Activated CD4-positive, alpha-beta memory T cell treated with anti-CD3 and anti-CD28 coated beads for 36 hours (primary cell): ENCODE measurements at regions not wholly inside any gene's neighbourhood (a gene's known extent, or its start where the extent isn't known, plus 50 kb on each side); places are given as distances from the start of the nearest gene placed in this dataset.
A peak's percentile ranks its signal among the peaks of the same experiment; 100 is the strongest.

Source experiments
- CTCF ChIA-PET: fragments of 350-600 bp; sonication (Branson Sonifier 250); formaldehyde crosslinking; loops from one replicate; lab custom pipeline; 2021; ENCODE audit warnings: antibody characterized with exemption, inconsistent platforms; lab: Charles Lee
- POLR2A ChIA-PET: fragments of 350-600 bp; sonication (Branson Sonifier 250); formaldehyde crosslinking; loops from one replicate; lab custom pipeline; 2021; ENCODE audit warnings: antibody characterized with exemption; lab: Charles Lee
- DNase-seq: peaks from one replicate; pipeline ENCODE4 v3.0.0-alpha.2; 2020
- H3K27ac Mint-ChIP-seq: one replicate; pipeline ENCODE4 v1.8.0; 2021; ENCODE audit warnings: mixed read lengths
- H3K27me3 Mint-ChIP-seq: one replicate; pipeline ENCODE4 v1.8.0; 2021; ENCODE audit warnings: mixed read lengths
- H3K36me3 Mint-ChIP-seq: one replicate; pipeline ENCODE4 v1.8.0; 2021; ENCODE audit warnings: mixed read lengths
- H3K4me1 Mint-ChIP-seq: one replicate; pipeline ENCODE4 v1.8.0; 2021; ENCODE audit warnings: low read depth, mixed read lengths
- H3K4me3 Mint-ChIP-seq: one replicate; pipeline ENCODE4 v1.8.0; 2021; ENCODE audit warnings: mild to moderate bottlenecking, mixed read lengths
- H3K9me3 Mint-ChIP-seq: one replicate; pipeline ENCODE4 v1.8.0; 2021; ENCODE audit warnings: mixed read lengths
- intact Hi-C: fragments of 100-400 bp; cut with micrococcal nuclease; formaldehyde crosslinking; loops from one replicate; pipeline ENCODE4 v1.15.1; 2023

GRCh38 chr20:21653628-21654027, 51.8 kb upstream of the PAX1 start:
- intact Hi-C loops, result no loop called here
- H3K4me1 Mint-ChIP-seq, result no peaks in the 10 kb centered on the region
- no peaks in the 10 kb centered on the region for H3K36me3 Mint-ChIP-seq
- no peak overlapping the region for H3K27ac Mint-ChIP-seq
- ChIA-PET POLR2A (no interaction called here), CTCF (interaction anchor here (1.4 kb wide), 1 partner anchor 13 kb away, joined by 3 read pairs; no protein-coding TSS in a partner anchor)
- H3K9me3 Mint-ChIP-seq, result no peaks in the 10 kb centered on the region
- no peak for DNase-seq
- no peak overlapping the region for H3K4me3 Mint-ChIP-seq
- peaks cover 14% of the 10 kb centered on the region for H3K27me3 Mint-ChIP-seq

GRCh38 chr20:21643417-21643816, 62.0 kb upstream of the PAX1 start:
- H3K27ac Mint-ChIP-seq, result no peak overlapping the region
- no peak overlapping the region for H3K4me3 Mint-ChIP-seq

DNA sequence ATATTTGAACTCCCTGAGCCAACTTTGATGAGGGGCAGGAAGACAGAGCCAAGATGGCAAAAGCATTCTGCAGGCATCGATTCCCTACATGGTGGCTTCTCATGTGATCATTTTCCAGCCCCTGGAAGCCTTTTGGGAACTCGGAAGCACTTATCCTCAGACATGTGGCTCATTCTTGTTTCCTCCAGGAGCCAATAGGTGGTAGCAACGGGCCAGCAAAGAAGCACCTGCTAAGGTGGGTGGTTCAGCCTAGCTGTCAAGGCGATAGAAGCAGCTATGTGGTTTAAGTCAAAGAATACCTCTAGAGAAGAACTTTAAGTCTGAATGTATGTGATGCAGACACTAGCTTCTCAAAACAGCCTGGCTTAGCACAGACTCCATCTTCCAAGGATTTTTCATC, 64.9 kb upstream of the PAX1 start:
- ChIA-PET POLR2A (no interaction called here), CTCF (interaction anchor here (1.0 kb wide), 1 partner anchor 79 kb away, joined by 4 read pairs; no protein-coding TSS in a partner anchor)
- DNase-seq, result no peak

More at GRCh38 chr20:21643417-21643816, 62.0 kb upstream of the PAX1 start:
- Mint-ChIP-seq H3K27me3 (peaks cover 6% of the 10 kb centered on the region), H3K4me1 (no peaks in the 10 kb centered on the region), H3K36me3 (peaks cover 4% of the 10 kb centered on the region), H3K9me3 (peaks cover 14% of the 10 kb centered on the region)
- no peak for DNase-seq
- CTCF ChIA-PET, result no interaction called here
- intact Hi-C loops, result no loop called here
- POLR2A ChIA-PET, result no interaction called here

GRCh38 chr20:21633829-21634228, 71.6 kb upstream of the PAX1 start:
- POLR2A ChIA-PET, result no interaction called here
- no peak for DNase-seq
- CTCF ChIA-PET, result no interaction called here
- Mint-ChIP-seq H3K4me1 (no peaks in the 10 kb centered on the region), H3K36me3 (no peaks in the 10 kb centered on the region), H3K27me3 (peaks cover 13% of the 10 kb centered on the region), H3K9me3 (no peaks in the 10 kb centered on the region), H3K4me3 (no peak overlapping the region), H3K27ac (no peak overlapping the region)
- intact Hi-C loops, result no loop called here

More for the DNA sequence above, 64.9 kb upstream of the PAX1 start:
- intact Hi-C loops, result no loop called here
- H3K4me1 Mint-ChIP-seq, result no peaks in the 10 kb centered on the region
- peaks cover 9% of the 10 kb centered on the region for H3K9me3 Mint-ChIP-seq
- peaks cover 4% of the 10 kb centered on the region for H3K36me3 Mint-ChIP-seq
- H3K4me3 Mint-ChIP-seq, result no peak overlapping the region
- H3K27me3 Mint-ChIP-seq, result peaks cover 6% of the 10 kb centered on the region
- H3K27ac Mint-ChIP-seq, result no peak overlapping the region

- Mint-ChIP-seq H3K9me3 (no peaks in the 10 kb centered on the region), H3K27me3 (peaks cover 13% of the 10 kb centered on the region), H3K4me3 (no peak overlapping the region), H3K4me1 (no peaks in the 10 kb centered on the region), H3K36me3 (no peaks in the 10 kb centered on the region), H3K27ac (no peak overlapping the region)
- no peak for DNase-seq
- intact Hi-C loops, result no loop called here
- ChIA-PET CTCF (no interaction called here), POLR2A (no interaction called here)
Observed at GRCh38 chr20:21632735-21633053, 72.8 kb upstream of the PAX1 start.

DNA sequence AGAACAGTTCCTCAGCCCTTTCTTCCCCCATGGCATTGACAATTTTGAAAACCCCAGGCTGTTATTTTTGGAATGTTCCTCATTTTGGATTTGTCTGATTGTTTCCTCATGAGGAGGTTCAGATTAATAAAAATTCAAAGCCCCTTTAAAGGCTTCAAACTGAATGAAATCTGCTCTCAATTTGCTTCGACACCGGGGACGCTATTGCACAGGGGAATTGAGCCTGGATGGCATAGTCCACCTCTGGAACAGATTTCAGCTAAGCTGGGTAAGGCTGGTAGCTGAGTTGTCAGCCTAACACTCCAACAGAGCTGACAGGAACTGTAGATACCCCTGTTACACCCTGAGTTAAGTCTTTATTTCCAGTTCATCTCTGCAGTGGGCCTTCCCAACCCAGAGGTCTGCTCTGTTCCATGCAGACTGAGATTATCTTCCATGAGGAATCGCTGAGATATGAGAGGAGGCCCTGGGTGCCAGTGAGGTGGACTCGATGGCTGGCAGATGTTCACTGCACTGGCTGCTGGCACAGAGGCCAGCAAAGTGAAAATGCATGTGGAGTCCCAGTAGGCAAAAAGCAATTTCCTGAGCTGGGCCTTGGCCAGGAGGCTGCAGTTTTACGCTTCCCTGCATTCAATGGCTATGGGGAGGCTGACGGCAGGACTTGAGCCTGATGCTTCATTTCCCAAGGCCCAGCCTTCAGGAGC, 73.3 kb upstream of the PAX1 start:
- H3K4me3 Mint-ChIP-seq, result no peak overlapping the region
- no peak for DNase-seq
- POLR2A ChIA-PET, result no interaction called here
- H3K27ac Mint-ChIP-seq, result no peak overlapping the region
- H3K4me1 Mint-ChIP-seq, result no peaks in the 10 kb centered on the region
- H3K27me3 Mint-ChIP-seq, result peaks cover 13% of the 10 kb centered on the region
- no peaks in the 10 kb centered on the region for H3K9me3 Mint-ChIP-seq
- H3K36me3 Mint-ChIP-seq, result no peaks in the 10 kb centered on the region
- intact Hi-C loops, result no loop called here
- CTCF ChIA-PET, result no interaction called here

- intact Hi-C loops, result no loop called here
- H3K36me3 Mint-ChIP-seq, result no peaks in the 10 kb centered on the region
- ChIA-PET CTCF (no interaction called here), POLR2A (no interaction called here)
- H3K27ac Mint-ChIP-seq, result no peak overlapping the region
- DNase-seq, result no peak
- no peaks in the 10 kb centered on the region for H3K4me1 Mint-ChIP-seq
- no peaks in the 10 kb centered on the region for H3K9me3 Mint-ChIP-seq
- peaks cover 17% of the 10 kb centered on the region for H3K27me3 Mint-ChIP-seq
- H3K4me3 Mint-ChIP-seq, result no peak overlapping the region
Observed at GRCh38 chr20:21628800-21629199, 76.7 kb upstream of the PAX1 start.

GRCh38 chr20:21623781-21624094, 81.7 kb upstream of the PAX1 start:
- ChIA-PET CTCF (no interaction called here), POLR2A (no interaction called here)
- no peak for DNase-seq
- H3K4me3 Mint-ChIP-seq, result no peak overlapping the region
- intact Hi-C loops, result no loop called here
- no peaks in the 10 kb centered on the region for H3K36me3 Mint-ChIP-seq
- H3K4me1 Mint-ChIP-seq, result no peaks in the 10 kb centered on the region
- no peak overlapping the region for H3K27ac Mint-ChIP-seq
- no peaks in the 10 kb centered on the region for H3K9me3 Mint-ChIP-seq
- peaks cover 7% of the 10 kb centered on the region for H3K27me3 Mint-ChIP-seq

- Mint-ChIP-seq H3K27ac (no peak overlapping the region), H3K4me1 (no peaks in the 10 kb centered on the region), H3K36me3 (no peaks in the 10 kb centered on the region), H3K9me3 (no peaks in the 10 kb centered on the region), H3K27me3 (peaks cover 7% of the 10 kb centered on the region), H3K4me3 (no peak overlapping the region)
- ChIA-PET POLR2A (no interaction called here), CTCF (interaction anchor here (0.9 to 1.0 kb wide), 2 partner anchors 8 to 81 kb away, joined by 3 to 4 read pairs; no protein-coding TSS in a partner anchor)
- DNase-seq, result no peak
- intact Hi-C loops, result no loop called here
Observed at GRCh38 chr20:21623074-21623780, 82.2 kb upstream of the PAX1 start.

DNA sequence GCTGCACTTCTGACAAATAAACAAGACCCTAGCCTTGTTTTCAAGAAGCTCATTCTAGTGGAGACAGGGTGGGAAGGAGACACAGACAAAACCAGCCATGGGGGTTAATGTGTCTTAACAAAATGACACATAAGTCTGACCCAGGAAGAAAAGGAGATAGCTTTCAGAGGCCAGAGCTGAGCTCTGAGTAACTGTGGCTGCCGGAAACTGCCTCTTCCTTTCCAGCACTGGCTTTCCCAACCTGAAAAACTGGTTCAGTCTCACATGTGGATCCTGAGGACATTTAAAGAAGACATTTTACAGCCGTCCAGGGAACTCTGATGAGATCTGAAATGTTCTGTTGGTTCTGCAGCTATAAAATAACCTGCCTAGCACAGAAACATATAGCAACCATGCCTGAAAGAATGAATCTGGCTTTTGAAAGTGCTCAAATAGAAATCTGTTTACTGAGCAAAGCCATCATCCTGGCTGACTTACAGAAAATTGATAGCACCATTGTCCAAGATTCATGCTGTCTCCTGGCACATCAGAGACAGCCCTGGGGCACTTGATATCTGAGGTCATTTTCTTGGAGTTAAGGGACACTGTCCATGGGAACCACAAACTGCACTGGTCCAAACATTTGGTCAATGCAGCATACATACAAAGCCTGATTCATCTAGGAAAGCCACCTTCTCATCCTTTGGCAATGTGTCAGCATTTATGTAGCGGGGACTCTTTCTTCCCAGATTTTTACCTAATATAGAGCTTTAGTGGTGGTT, 83.2 kb upstream of the PAX1 start:
- H3K4me1 Mint-ChIP-seq, result no peaks in the 10 kb centered on the region
- CTCF ChIA-PET, result interaction anchor here (0.9 to 1.0 kb wide), 2 partner anchors 7 to 82 kb away, joined by 3 to 4 read pairs; no protein-coding TSS in a partner anchor

DNA sequence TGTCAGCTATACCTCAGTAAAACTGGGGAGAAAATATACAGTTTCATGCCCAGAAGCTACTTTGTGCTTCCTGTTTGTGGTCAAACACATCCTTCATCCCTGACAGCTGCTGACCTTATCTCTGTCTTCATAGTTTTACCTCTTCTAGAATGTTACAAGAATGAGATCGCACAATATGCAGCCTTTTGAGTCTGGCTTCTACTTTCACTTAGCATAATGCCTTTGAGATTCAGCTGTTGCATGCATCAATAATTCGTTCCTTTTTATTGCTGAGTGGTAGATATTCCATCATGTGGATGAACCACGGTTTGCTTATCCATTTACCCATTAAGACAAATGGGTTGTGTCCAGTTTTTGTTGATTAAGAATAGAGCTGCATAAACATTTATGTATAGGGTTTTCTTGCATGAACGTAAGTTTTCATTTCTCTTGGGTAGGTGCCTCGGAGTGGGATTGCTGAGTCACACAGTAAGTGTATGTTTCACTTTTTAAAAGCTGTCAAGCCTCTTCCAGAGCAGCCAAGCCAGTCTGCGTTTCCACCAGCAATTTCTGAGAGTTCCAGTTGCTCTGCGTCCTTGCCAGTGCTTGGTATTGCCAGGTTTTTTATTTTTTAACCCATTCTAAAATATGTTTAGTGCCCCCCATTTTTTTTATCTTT, 86.6 kb upstream of the PAX1 start:
- Mint-ChIP-seq H3K9me3 (no peaks in the 10 kb centered on the region), H3K27ac (no peak overlapping the region), H3K4me1 (no peaks in the 10 kb centered on the region), H3K27me3 (peaks cover 6% of the 10 kb centered on the region), H3K36me3 (no peaks in the 10 kb centered on the region), H3K4me3 (no peak overlapping the region)
- DNase-seq, result no peak
- intact Hi-C loops, result no loop called here
- ChIA-PET POLR2A (no interaction called here), CTCF (no interaction called here)

More for the DNA sequence above, 83.2 kb upstream of the PAX1 start:
- DNase-seq, result no peak
- Mint-ChIP-seq H3K36me3 (no peaks in the 10 kb centered on the region), H3K9me3 (no peaks in the 10 kb centered on the region), H3K27me3 (peaks cover 7% of the 10 kb centered on the region), H3K4me3 (no peak overlapping the region), H3K27ac (no peak overlapping the region)
- POLR2A ChIA-PET, result interaction anchor here (0.5 kb wide), 1 partner anchor 542 kb away, joined by 4 read pairs; no protein-coding TSS in a partner anchor
- intact Hi-C loops, result no loop called here

DNA sequence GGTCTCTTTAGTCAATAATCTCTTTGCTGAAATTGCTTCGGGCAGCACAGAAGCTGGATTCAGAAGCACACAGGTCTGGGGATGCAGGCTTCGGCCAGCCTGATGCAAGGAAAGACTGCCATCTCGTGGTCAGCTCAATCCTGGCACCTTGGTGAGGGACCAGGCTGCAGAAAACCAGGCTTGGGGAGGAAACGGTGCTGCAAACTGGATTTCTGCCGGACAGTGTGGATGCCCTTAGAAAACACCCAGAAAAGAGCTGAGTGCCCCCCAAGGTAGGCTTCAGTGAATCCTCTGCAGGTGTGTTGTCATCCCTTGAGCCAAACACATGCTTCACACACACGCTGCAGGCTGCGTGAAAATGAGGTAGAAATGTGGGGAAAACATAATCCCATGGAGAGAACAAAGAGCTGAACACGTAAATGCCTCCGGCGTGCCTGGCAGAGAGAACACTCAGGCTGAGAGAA, 89.8 kb upstream of the PAX1 start:
- CTCF ChIA-PET, result interaction anchor here (0.7 to 3.8 kb wide), 22 partner anchors 10 to 779 kb away, joined by 3 to 31 read pairs (median 6); no protein-coding TSS in a partner anchor
- Mint-ChIP-seq H3K9me3 (no peaks in the 10 kb centered on the region), H3K27ac (no peak overlapping the region), H3K36me3 (no peaks in the 10 kb centered on the region), H3K27me3 (peaks cover 8% of the 10 kb centered on the region), H3K4me1 (no peaks in the 10 kb centered on the region), H3K4me3 (no peak overlapping the region)
- peak; percentile 65 for DNase-seq
- intact Hi-C loops, result loop anchor here (2.0 kb wide), 1 partner anchor 87 kb away; no protein-coding TSS in a partner anchor
- POLR2A ChIA-PET, result no interaction called here
